CD14-positive monocyte (primary cell): ENCODE measurements at regions not wholly inside any gene's neighbourhood (a gene's known extent, or its start where the extent isn't known, plus 50 kb on each side); places are given as distances from the start of the nearest gene placed in this dataset.

Experiments
- DNase-seq, 3 donors: peaks; one replicate each; pipeline ENCODE4 v3.0.0-alpha.2; 2011 to 2022
- H2AFZ ChIP-seq: 2 replicates; pipeline ENCODE4 v1.6.0; 2012; ENCODE audit warnings: mild to moderate bottlenecking, low read depth, low read length, inconsistent platforms; ENCODE audit not compliant: insufficient read depth, poor library complexity, severe bottlenecking
- H3K27ac ChIP-seq, 2 donors: 1 replicate in 1 of 2; 2 replicates in 1 of 2; pipeline ENCODE4 v1.5.1; 2012 to 2013; ENCODE audit warnings: low read length in 2 of 2, control low read depth in 1 of 2, inconsistent platforms in 1 of 2, low read depth in 1 of 2, mild to moderate bottlenecking in 1 of 2
- H3K27me3 ChIP-seq, 2 donors: one replicate each; pipeline versions ENCODE4 v1.6.0 to v1.6.1; 2011 to 2013; ENCODE audit warnings: low read length in 2 of 2; ENCODE audit not compliant: control insufficient read depth in 2 of 2, insufficient read depth in 2 of 2
- H3K36me3 ChIP-seq, 2 donors: replicated peaks in 1 of 2; 1 replicate in 1 of 2; 2 replicates in 1 of 2; pipeline versions ENCODE4 v1.5.1 to v1.6.1; 2012 to 2013; ENCODE audit warnings: low read length in 2 of 2, control low read depth in 1 of 2, inconsistent platforms in 1 of 2, mild to moderate bottlenecking in 1 of 2; ENCODE audit not compliant: insufficient read depth in 2 of 2, control insufficient read depth in 1 of 2
- H3K4me1 ChIP-seq, 2 donors: 1 replicate in 1 of 2; 2 replicates in 1 of 2; pipeline versions ENCODE4 v1.5.1 to v1.6.1; 2012 to 2013; ENCODE audit warnings: low read length in 2 of 2, control low read depth in 1 of 2, inconsistent platforms in 1 of 2, mild to moderate bottlenecking in 1 of 2, moderate library complexity in 1 of 2; ENCODE audit not compliant: insufficient read depth in 2 of 2, control insufficient read depth in 1 of 2
- H3K4me2 ChIP-seq: replicated peaks from 2 replicates; pipeline ENCODE3; 2012; ENCODE audit warnings: low read length, moderate library complexity, mild to moderate bottlenecking; ENCODE audit not compliant: poor library complexity, severe bottlenecking; ENCODE audit errors: extremely low read depth
- H3K4me3 ChIP-seq, 3 experiments: fragments of 200-600 bp in 1 of 3; sonication (generic) in 1 of 3; replicated peaks in 1 of 3; 1 replicate in 2 of 3; 2 replicates in 1 of 3; pipeline ENCODE4 v1.5.1; 2011 to 2013; ENCODE audit warnings: low read length in 3 of 3, mild to moderate bottlenecking in 3 of 3, control low read depth in 2 of 3, low read depth in 2 of 3, inconsistent platforms in 1 of 3, moderate library complexity in 1 of 3
- H3K79me2 ChIP-seq: 2 replicates; pipeline ENCODE4 v1.6.0; 2012; ENCODE audit warnings: mild to moderate bottlenecking, control low read depth, inconsistent platforms, low read length, moderate library complexity; ENCODE audit not compliant: insufficient read depth
- H3K9ac ChIP-seq: 2 replicates; pipeline ENCODE4 v1.6.0; 2017; ENCODE audit warnings: low read length, mild to moderate bottlenecking; ENCODE audit not compliant: insufficient read depth, poor library complexity, severe bottlenecking
- H3K9me3 ChIP-seq, 2 donors: replicated peaks in 1 of 2; 1 replicate in 1 of 2; 2 replicates in 1 of 2; pipeline versions ENCODE4 v1.5.1 to v1.6.1; 2012 to 2013; ENCODE audit warnings: low read length in 2 of 2, control low read depth in 1 of 2; ENCODE audit not compliant: control insufficient read depth in 1 of 2, insufficient read depth in 1 of 2
- H4K20me1 ChIP-seq: 2 replicates; pipeline ENCODE4 v1.6.0; 2012; ENCODE audit warnings: mild to moderate bottlenecking, low read length, control low read depth, moderate library complexity; ENCODE audit not compliant: insufficient read depth
- H3K27ac Mint-ChIP-seq, 7 donors: one replicate each; pipeline ENCODE4 v1.8.0; 2020; ENCODE audit warnings: mild to moderate bottlenecking in 7 of 7, mixed read lengths in 7 of 7, moderate library complexity in 6 of 7, inconsistent platforms in 2 of 7
- H3K27me3 Mint-ChIP-seq, 3 donors: one replicate each; pipeline ENCODE4 v1.8.0; 2021 to 2022; ENCODE audit warnings: low read depth in 3 of 3, mild to moderate bottlenecking in 3 of 3, mixed read lengths in 3 of 3, moderate library complexity in 3 of 3, inconsistent platforms in 1 of 3
- H3K36me3 Mint-ChIP-seq, 2 donors: one replicate each; pipeline ENCODE4 v1.8.0; 2020; ENCODE audit warnings: mixed read lengths in 2 of 2, inconsistent platforms in 1 of 2, mild to moderate bottlenecking in 1 of 2
- H3K4me1 Mint-ChIP-seq: one replicate; pipeline ENCODE4 v1.8.0; 2020; ENCODE audit warnings: mild to moderate bottlenecking, mixed read lengths
- H3K4me3 Mint-ChIP-seq, 2 donors: one replicate each; pipeline ENCODE4 v1.8.0; 2020; ENCODE audit warnings: mild to moderate bottlenecking in 2 of 2, mixed read lengths in 2 of 2, moderate library complexity in 1 of 2
- H3K9me3 Mint-ChIP-seq, 7 donors: one replicate each; pipeline ENCODE4 v1.8.0; 2020 to 2022; ENCODE audit warnings: mixed read lengths in 7 of 7, mild to moderate bottlenecking in 6 of 7, moderate library complexity in 6 of 7, inconsistent platforms in 2 of 7
- CTCF ChIP-seq: fragments of 200-600 bp; IDR thresholded peaks from one replicate; pipeline ENCODE4 v1.8.0; 2022; ENCODE audit warnings: antibody characterized with exemption, mild to moderate bottlenecking
- WGBS: methylation state at CpG from one replicate; pipeline ENCODE4 v1.1.5; 2013; ENCODE audit warnings: missing lambda C conversion rate; ENCODE audit not compliant: insufficient coverage; 5-methylcytosine and 5-hydroxymethylcytosine counted together
- intact Hi-C, 2 donors: fragments of 100-400 bp; cut with micrococcal nuclease; formaldehyde crosslinking; loops; one replicate each; pipeline versions ENCODE4 v1.15.0 to v1.15.1; 2023

- Histone ChIP-seq H3K9me3 (no peaks in the 10 kb centered on the region), H3K4me1 (no peaks in the 10 kb centered on the region), H3K79me2 (no peaks in the 10 kb centered on the region), H3K4me2 (no peak overlapping the region), H2AFZ (no peak overlapping the region), H3K36me3 (no peaks in the 10 kb centered on the region), H3K27me3 (no peaks in the 10 kb centered on the region), H3K4me3 (no peak overlapping the region), H3K27ac (no peak overlapping the region), H4K20me1 (no peaks in the 10 kb centered on the region), H3K9ac (no peak overlapping the region)
- Mint-ChIP-seq H3K4me1 (no peaks in the 10 kb centered on the region), H3K27ac (peak overlapping the region in 1 of 7 donors; percentile 3), H3K27me3 (peaks cover 0 to 3% (median 1%) of the 10 kb centered on the region in 3 donors), H3K4me3 (no peak overlapping the region), H3K36me3 (no peaks in the 10 kb centered on the region), H3K9me3 (peaks cover 0 to 2% (median 0%) of the 10 kb centered on the region in 7 donors)
- WGBS: 74% methylated on average over 10 of the region's 13 CpGs
- no peak for TF ChIP-seq CTCF
- intact Hi-C loops: no loop called here
- no peak for DNase-seq
These were observed 433.7 kb upstream of the B3GAT1 start for GRCh38 chr11:134845474-134846327.

- no peak overlapping the region for H3K9ac ChIP-seq
- no peaks in the 10 kb centered on the region for H4K20me1 ChIP-seq
- DNase-seq: no peak
- no peak overlapping the region for H3K4me2 ChIP-seq
- no peak overlapping the region for H3K4me3 Mint-ChIP-seq
- no peaks in the 10 kb centered on the region for H3K79me2 ChIP-seq
- H3K27me3 ChIP-seq: no peaks in the 10 kb centered on the region
- H3K9me3 Mint-ChIP-seq: peaks cover 0 to 2% (median 0%) of the 10 kb centered on the region in 7 donors
- TF ChIP-seq CTCF: no peak
- no peaks in the 10 kb centered on the region for H3K4me1 Mint-ChIP-seq
- intact Hi-C loops: no loop called here
- no peaks in the 10 kb centered on the region for H3K4me1 ChIP-seq
- no peaks in the 10 kb centered on the region for H3K36me3 Mint-ChIP-seq
- H2AFZ ChIP-seq: no peak overlapping the region
- WGBS: 82% methylated on average over 8 of the region's 8 CpGs
- H3K27ac ChIP-seq: no peak overlapping the region
- H3K27ac Mint-ChIP-seq: no peak overlapping the region
- no peaks in the 10 kb centered on the region for H3K36me3 ChIP-seq
- H3K9me3 ChIP-seq: no peaks in the 10 kb centered on the region
- no peak overlapping the region for H3K4me3 ChIP-seq
- peaks cover 0 to 2% (median 1%) of the 10 kb centered on the region in 3 donors for H3K27me3 Mint-ChIP-seq
These were observed 432.8 kb upstream of the B3GAT1 start for GRCh38 chr11:134844838-134845237.
